Hepatocyte (in vitro differentiated cells): ENCODE measurements at regions not wholly inside any gene's neighbourhood (a gene's known extent, or its start where the extent isn't known, plus 50 kb on each side); places are given as distances from the start of the nearest gene placed in this dataset.

Source experiments
- DNase-seq: peaks from one replicate; pipeline ENCODE4 v3.0.0-alpha.2; 2016; ENCODE audit warnings: low spot score
- H2AFZ ChIP-seq: fragments of 200-600 bp; sonication (generic); 2 replicates; pipeline ENCODE4 v1.6.0; 2016; ENCODE audit warnings: antibody characterized with exemption, mild to moderate bottlenecking
- H3K27ac ChIP-seq: fragments of 200-600 bp; sonication (generic); 2 replicates; pipeline ENCODE4 v1.5.1; 2016; ENCODE audit warnings: mild to moderate bottlenecking
- H3K27me3 ChIP-seq: fragments of 200-600 bp; sonication (generic); 2 replicates; pipeline ENCODE4 v1.6.1; 2016
- H3K36me3 ChIP-seq: fragments of 200-600 bp; sonication (generic); replicated peaks from 2 replicates; pipeline ENCODE4 v1.5.1; 2016; ENCODE audit warnings: low read depth; ENCODE audit not compliant: insufficient read depth
- H3K4me1 ChIP-seq: fragments of 200-600 bp; sonication (generic); 2 replicates; pipeline ENCODE4 v1.5.1; 2016; ENCODE audit warnings: mild to moderate bottlenecking, moderate library complexity; ENCODE audit not compliant: insufficient read depth
- H3K4me2 ChIP-seq: fragments of 200-600 bp; sonication (generic); 2 replicates; pipeline ENCODE4 v1.6.0; 2016
- H3K4me3 ChIP-seq: fragments of 200-600 bp; sonication (generic); 2 replicates; pipeline ENCODE4 v1.5.1; 2016; ENCODE audit warnings: mild to moderate bottlenecking
- H3K79me2 ChIP-seq: fragments of 200-600 bp; sonication (generic); 2 replicates; pipeline ENCODE4 v1.6.0; 2017; ENCODE audit warnings: mild to moderate bottlenecking
- H3K9me2 ChIP-seq: fragments of 200-600 bp; sonication (generic); replicated peaks from 2 replicates; pipeline ENCODE4 v1.6.0; 2017; ENCODE audit warnings: mild to moderate bottlenecking; ENCODE audit not compliant: insufficient read depth
- H3K9me3 ChIP-seq: fragments of 200-600 bp; sonication (generic); 2 replicates; pipeline ENCODE4 v1.5.1; 2016; ENCODE audit warnings: low read depth, mild to moderate bottlenecking
- H4K20me1 ChIP-seq: fragments of 200-600 bp; sonication (generic); 2 replicates; pipeline ENCODE4 v1.6.0; 2016; ENCODE audit warnings: mild to moderate bottlenecking; ENCODE audit not compliant: insufficient read depth, poor library complexity, severe bottlenecking
- CTCF ChIP-seq: fragments of 200-600 bp; sonication (generic); IDR thresholded peaks from 2 replicates; pipeline ENCODE4 v1.5.1; 2016; ENCODE audit warnings: antibody characterized with exemption, mild to moderate bottlenecking; ENCODE audit not compliant: poor library complexity
- EZH2 ChIP-seq: fragments of 200-600 bp; sonication (generic); IDR thresholded peaks from 2 replicates; pipeline ENCODE4 v1.6.1; 2016; ENCODE audit warnings: antibody characterized with exemption, mild to moderate bottlenecking, borderline replicate concordance
- EZH2phosphoT487 ChIP-seq: fragments of 200-600 bp; sonication (generic); IDR thresholded peaks from one replicate; pipeline ENCODE4 v1.6.1; 2018; ENCODE audit warnings: antibody characterized with exemption, mild to moderate bottlenecking, low read depth, moderate library complexity; ENCODE audit not compliant: unreplicated experiment, severe bottlenecking
- WGBS: methylation state at CpG from one replicate; pipeline ENCODE4 v1.1.6; 2016; ENCODE audit warnings: low lambda C conversion rate; ENCODE audit errors: missing lambda C conversion rate; 5-methylcytosine and 5-hydroxymethylcytosine counted together

- no peaks in the 10 kb centered on the region for H3K36me3 ChIP-seq
- H3K4me2 ChIP-seq, result no peak overlapping the region
- TF ChIP-seq EZH2phosphoT487 (no peak), EZH2 (no peak), CTCF (no peak)
- H3K4me1 ChIP-seq, result no peaks in the 10 kb centered on the region
- H2AFZ ChIP-seq, result no peak overlapping the region
- H3K9me3 ChIP-seq, result no peaks in the 10 kb centered on the region
- H4K20me1 ChIP-seq, result no peaks in the 10 kb centered on the region
- 93% methylated on average over 1 of the region's 1 CpG for WGBS
- no peaks in the 10 kb centered on the region for H3K79me2 ChIP-seq
- H3K27ac ChIP-seq, result no peak overlapping the region
- no peak overlapping the region for H3K4me3 ChIP-seq
- H3K9me2 ChIP-seq, result no peaks in the 10 kb centered on the region
- no peak for DNase-seq
- no peaks in the 10 kb centered on the region for H3K27me3 ChIP-seq
Observed at GRCh38 chr15:87522997-87523396, 733.5 kb downstream of the NTRK3 start.

DNA sequence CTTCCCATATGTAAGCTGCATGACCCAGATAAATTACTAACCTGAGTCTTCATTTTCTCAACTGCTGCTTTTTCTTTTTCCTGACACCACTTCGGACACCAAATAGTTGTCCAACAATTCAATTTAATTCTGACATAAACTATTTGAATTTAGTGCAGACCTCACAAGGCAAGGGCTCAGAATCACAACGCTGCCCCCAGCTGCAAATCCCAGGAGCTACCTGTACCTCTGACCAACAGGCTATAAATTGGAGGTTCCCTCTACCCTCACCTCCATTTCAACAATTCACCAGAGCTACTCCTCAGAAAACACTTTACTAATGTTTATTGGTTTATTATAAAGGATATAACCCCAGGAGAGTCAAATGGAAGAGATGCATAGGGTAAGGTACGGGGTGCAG, 737.6 kb downstream of the NTRK3 start:
- H3K79me2 ChIP-seq, result no peaks in the 10 kb centered on the region
- H3K9me3 ChIP-seq, result no peaks in the 10 kb centered on the region
- no peak overlapping the region for H3K27ac ChIP-seq
- H4K20me1 ChIP-seq, result no peaks in the 10 kb centered on the region
- no peaks in the 10 kb centered on the region for H3K4me1 ChIP-seq
- WGBS, result 86% methylated on average over 3 of the region's 3 CpGs
- no peaks in the 10 kb centered on the region for H3K36me3 ChIP-seq
- H3K4me2 ChIP-seq, result no peak overlapping the region
- no peak for DNase-seq
- no peaks in the 10 kb centered on the region for H3K9me2 ChIP-seq
- no peak for TF ChIP-seq EZH2phosphoT487
- no peak for TF ChIP-seq EZH2
- TF ChIP-seq CTCF, result no peak
- H3K4me3 ChIP-seq, result no peak overlapping the region
- no peak overlapping the region for H2AFZ ChIP-seq
- no peaks in the 10 kb centered on the region for H3K27me3 ChIP-seq

- Histone ChIP-seq H3K36me3 (no peaks in the 10 kb centered on the region), H3K9me2 (no peaks in the 10 kb centered on the region), H3K79me2 (no peaks in the 10 kb centered on the region), H3K4me3 (no peak overlapping the region), H3K27me3 (no peaks in the 10 kb centered on the region), H3K27ac (no peak overlapping the region), H3K4me2 (no peak overlapping the region), H3K9me3 (no peaks in the 10 kb centered on the region), H4K20me1 (no peaks in the 10 kb centered on the region), H2AFZ (no peak overlapping the region), H3K4me1 (no peaks in the 10 kb centered on the region)
- no peak for DNase-seq
- 94% methylated on average over 2 of the region's 2 CpGs for WGBS
- no peak for TF ChIP-seq EZH2phosphoT487
- no peak for TF ChIP-seq EZH2
- no peak for TF ChIP-seq CTCF
Observed at GRCh38 chr15:87508086-87508485, 748.5 kb downstream of the NTRK3 start.

GRCh38 chr15:87502173-87502572, 754.4 kb downstream of the NTRK3 start:
- no peaks in the 10 kb centered on the region for H4K20me1 ChIP-seq
- H3K9me3 ChIP-seq, result no peaks in the 10 kb centered on the region
- no peaks in the 10 kb centered on the region for H3K79me2 ChIP-seq
- H3K4me3 ChIP-seq, result no peak overlapping the region
- H3K27ac ChIP-seq, result no peak overlapping the region
- H3K36me3 ChIP-seq, result no peaks in the 10 kb centered on the region
- H2AFZ ChIP-seq, result no peak overlapping the region
- WGBS, result 100% methylated on average over 2 of the region's 2 CpGs
- DNase-seq, result no peak
- no peaks in the 10 kb centered on the region for H3K9me2 ChIP-seq
- H3K27me3 ChIP-seq, result no peaks in the 10 kb centered on the region
- no peaks in the 10 kb centered on the region for H3K4me1 ChIP-seq
- no peak overlapping the region for H3K4me2 ChIP-seq
- TF ChIP-seq CTCF (no peak), EZH2 (no peak)
